Activated CD8-positive, alpha-beta T cell treated with anti-CD3 and anti-CD28 coated beads for 36 hours (primary cell): ENCODE measurements at regions not wholly inside any gene's neighbourhood (a gene's known extent, or its start where the extent isn't known, plus 50 kb on each side); places are given as distances from the start of the nearest gene placed in this dataset.
"Not testable (repeated sequence)": the region's sequence is repeated elsewhere in the genome, so short reads cannot be mapped to it uniquely, and the experiment has no call there.

Experiments used
- ATAC-seq: fragments of 200-7000 bp; cut with Tn5 transposase; one replicate; pipeline ENCODE4 v1.10.0; 2021; ENCODE audit warnings: mild to moderate bottlenecking, moderate library complexity
- CTCF ChIA-PET: fragments of 350-600 bp; sonication (Branson Sonifier 250); formaldehyde crosslinking; loops from one replicate; lab custom pipeline; 2021; ENCODE audit warnings: antibody characterized with exemption; lab: Charles Lee
- POLR2A ChIA-PET: fragments of 350-600 bp; sonication (Branson Sonifier 250); formaldehyde crosslinking; loops from one replicate; lab custom pipeline; 2021; ENCODE audit warnings: antibody characterized with exemption; lab: Charles Lee
- DNase-seq: peaks from one replicate; pipeline ENCODE4 v3.0.0-alpha.2; 2020
- H3K27ac Mint-ChIP-seq: one replicate; pipeline ENCODE4 v1.8.0; 2021; ENCODE audit warnings: mild to moderate bottlenecking, mixed read lengths
- H3K27me3 Mint-ChIP-seq: one replicate; pipeline ENCODE4 v1.8.0; 2021; ENCODE audit warnings: mixed read lengths
- H3K36me3 Mint-ChIP-seq: one replicate; pipeline ENCODE4 v1.8.0; 2021; ENCODE audit warnings: low read depth, mixed read lengths
- H3K4me1 Mint-ChIP-seq: one replicate; pipeline ENCODE4 v1.8.0; 2021; ENCODE audit warnings: low read depth, mixed read lengths
- H3K4me3 Mint-ChIP-seq: one replicate; pipeline ENCODE4 v1.8.0; 2021; ENCODE audit warnings: mild to moderate bottlenecking, moderate library complexity, mixed read lengths
- H3K9me3 Mint-ChIP-seq: one replicate; pipeline ENCODE4 v1.8.0; 2021; ENCODE audit warnings: mixed read lengths
- CTCF ChIP-seq: fragments of 200-600 bp; IDR thresholded peaks from one replicate; pipeline ENCODE4 v1.8.0; 2022; ENCODE audit warnings: antibody characterized with exemption, mild to moderate bottlenecking
- intact Hi-C: fragments of 100-400 bp; cut with micrococcal nuclease; formaldehyde crosslinking; loops from one replicate; pipeline ENCODE4 v1.10.0; 2022

GRCh38 chr4:16411501-16412085 lies 185.3 kb upstream of the TAPT1 start:
- peaks cover 5% of the 10 kb centered on the region for H3K27me3 Mint-ChIP-seq
- no peak for DNase-seq
- H3K9me3 Mint-ChIP-seq = no peaks in the 10 kb centered on the region
- no peak for ATAC-seq
- ChIA-PET POLR2A (no interaction called here), CTCF (no interaction called here)
- H3K36me3 Mint-ChIP-seq = no peaks in the 10 kb centered on the region
- intact Hi-C loops = no loop called here
- H3K4me3 Mint-ChIP-seq = no peak overlapping the region
- no peaks in the 10 kb centered on the region for H3K4me1 Mint-ChIP-seq
- H3K27ac Mint-ChIP-seq = no peak overlapping the region
- TF ChIP-seq CTCF = no peak

GRCh38 chr4:16393216-16393615 lies 166.9 kb upstream of the TAPT1 start:
- H3K4me3 Mint-ChIP-seq, DNase-seq, H3K9me3 Mint-ChIP-seq, intact Hi-C loops, H3K27ac Mint-ChIP-seq, ATAC-seq, H3K36me3 Mint-ChIP-seq, POLR2A ChIA-PET, H3K4me1 Mint-ChIP-seq, CTCF ChIA-PET, H3K27me3 Mint-ChIP-seq: not testable (repeated sequence)

GRCh38 chr4:16391196-16391595 lies 164.9 kb upstream of the TAPT1 start:
- H3K9me3 Mint-ChIP-seq = peaks cover 2% of the 10 kb centered on the region
- no peak overlapping the region for H3K4me3 Mint-ChIP-seq
- DNase-seq = no peak
- no peaks in the 10 kb centered on the region for H3K36me3 Mint-ChIP-seq
- POLR2A ChIA-PET = no interaction called here
- ATAC-seq = no peak
- CTCF ChIA-PET = no interaction called here
- H3K27me3 Mint-ChIP-seq = peaks cover 4% of the 10 kb centered on the region
- H3K4me1 Mint-ChIP-seq = no peaks in the 10 kb centered on the region
- intact Hi-C loops = no loop called here
- H3K27ac Mint-ChIP-seq = no peak overlapping the region
- no peak for TF ChIP-seq CTCF

DNA sequence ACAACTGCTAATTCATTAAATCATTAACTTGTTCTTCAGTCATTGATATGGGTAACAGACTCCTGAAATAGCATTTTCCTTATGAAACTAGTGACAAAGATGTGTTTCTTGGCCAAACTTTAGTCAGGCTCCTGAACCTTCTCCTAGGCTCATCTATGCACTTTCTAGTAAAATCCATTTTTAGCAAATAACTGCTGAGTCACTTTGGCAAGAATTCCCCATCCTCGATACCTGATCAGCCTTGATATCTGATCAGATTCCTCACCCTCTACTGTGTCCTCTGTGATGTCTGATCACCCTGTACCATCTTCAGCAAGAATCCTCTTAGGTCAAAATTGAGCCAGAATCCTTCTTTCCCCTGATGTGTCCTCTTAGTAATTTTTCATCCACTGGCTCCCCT lies 161.2 kb upstream of the TAPT1 start:
- POLR2A ChIA-PET = no interaction called here

GRCh38 chr4:16386711-16387320 lies 160.5 kb upstream of the TAPT1 start:
- Mint-ChIP-seq H3K9me3 (no peaks in the 10 kb centered on the region), H3K4me1 (no peaks in the 10 kb centered on the region), H3K27me3 (peaks cover 5% of the 10 kb centered on the region), H3K36me3 (no peaks in the 10 kb centered on the region), H3K4me3 (no peak overlapping the region), H3K27ac (no peak overlapping the region)
- ChIA-PET POLR2A (no interaction called here), CTCF (no interaction called here)
- TF ChIP-seq CTCF = no peak
- intact Hi-C loops = no loop called here
- no peak for ATAC-seq
- no peak for DNase-seq

More for the DNA sequence above, 161.2 kb upstream of the TAPT1 start:
- no peak overlapping the region for H3K4me3 Mint-ChIP-seq
- no peak for TF ChIP-seq CTCF
- H3K27me3 Mint-ChIP-seq = peaks cover 5% of the 10 kb centered on the region
- no peak for DNase-seq
- H3K4me1 Mint-ChIP-seq = no peaks in the 10 kb centered on the region
- H3K9me3 Mint-ChIP-seq = peaks cover 2% of the 10 kb centered on the region
- CTCF ChIA-PET = no interaction called here
- intact Hi-C loops = no loop called here
- no peak overlapping the region for H3K27ac Mint-ChIP-seq
- H3K36me3 Mint-ChIP-seq = no peaks in the 10 kb centered on the region
- no peak for ATAC-seq
